OCI-LY3 (cell line): ENCODE measurements at regions not wholly inside any gene's neighbourhood (a gene's known extent, or its start where the extent isn't known, plus 50 kb on each side); places are given as distances from the start of the nearest gene placed in this dataset.

Source experiments
- H2AFZ ChIP-seq: fragments of 200-600, 300-600 bp; shearing (Covaris generic); 2 replicates; pipeline ENCODE4 v1.6.0; 2014; ENCODE audit warnings: antibody characterized with exemption, low read depth, low read length
- H3K27ac ChIP-seq: fragments of 200-600, 300-600 bp; sonication (generic); 2 replicates; pipeline ENCODE4 v1.5.1; 2014; ENCODE audit warnings: mild to moderate bottlenecking, low read length, moderate library complexity, mixed read lengths
- H3K27me3 ChIP-seq: fragments of 200-600, 300-600 bp; sonication (generic); 2 replicates; pipeline ENCODE4 v1.6.1; 2014; ENCODE audit warnings: low read depth, low read length, mixed read lengths
- H3K36me3 ChIP-seq: fragments of 200-600, 300-600 bp; sonication (generic); replicated peaks from 2 replicates; pipeline ENCODE3; 2014; ENCODE audit warnings: low read depth, low read length, mixed read lengths
- H3K4me1 ChIP-seq: fragments of 300-600, 200-600 bp; sonication (generic); 2 replicates; pipeline ENCODE4 v1.6.1; 2014; ENCODE audit warnings: low read length, mixed read lengths
- H3K4me2 ChIP-seq: fragments of 200-600, 300-600 bp; sonication (generic); 2 replicates; pipeline ENCODE4 v1.6.1; 2014; ENCODE audit warnings: low read length, mixed read lengths
- H3K4me3 ChIP-seq: fragments of 300-600, 200-600 bp; sonication (generic); 2 replicates; pipeline ENCODE4 v1.5.1; 2014; ENCODE audit warnings: antibody characterized with exemption, mild to moderate bottlenecking, low read length, moderate library complexity
- H3K79me2 ChIP-seq: fragments of 300-600, 200-600 bp; shearing (Covaris generic); 2 replicates; pipeline ENCODE4 v1.6.1; 2014; ENCODE audit warnings: mild to moderate bottlenecking, low read length, mixed read lengths
- H3K9ac ChIP-seq: fragments of 300-600, 200-600 bp; shearing (Covaris generic); 2 replicates; pipeline ENCODE4 v1.6.0; 2014; ENCODE audit warnings: mild to moderate bottlenecking, low read length, moderate library complexity
- H3K9me3 ChIP-seq: fragments of 200-600, 300-600 bp; shearing (Covaris generic); 2 replicates; pipeline ENCODE4 v1.6.1; 2014; ENCODE audit warnings: low read length, mixed read lengths; ENCODE audit not compliant: insufficient read depth
- H4K20me1 ChIP-seq: fragments of 200-600, 300-600 bp; sonication (generic); 2 replicates; pipeline ENCODE4 v1.6.1; 2016; ENCODE audit warnings: low read length, mixed read lengths; ENCODE audit not compliant: insufficient read depth
- CTCF ChIP-seq: fragments of 200-600, 300-600 bp; sonication (generic); IDR thresholded peaks from 2 replicates; pipeline ENCODE4 v1.5.1; 2014; ENCODE audit warnings: antibody characterized with exemption, low read length, low read depth
- EZH2phosphoT487 ChIP-seq: fragments of 200-600 bp; shearing (Covaris generic); IDR thresholded peaks from 2 replicates; pipeline ENCODE4 v1.6.1; 2018; ENCODE audit warnings: antibody characterized with exemption, mixed run types, low read depth

DNA sequence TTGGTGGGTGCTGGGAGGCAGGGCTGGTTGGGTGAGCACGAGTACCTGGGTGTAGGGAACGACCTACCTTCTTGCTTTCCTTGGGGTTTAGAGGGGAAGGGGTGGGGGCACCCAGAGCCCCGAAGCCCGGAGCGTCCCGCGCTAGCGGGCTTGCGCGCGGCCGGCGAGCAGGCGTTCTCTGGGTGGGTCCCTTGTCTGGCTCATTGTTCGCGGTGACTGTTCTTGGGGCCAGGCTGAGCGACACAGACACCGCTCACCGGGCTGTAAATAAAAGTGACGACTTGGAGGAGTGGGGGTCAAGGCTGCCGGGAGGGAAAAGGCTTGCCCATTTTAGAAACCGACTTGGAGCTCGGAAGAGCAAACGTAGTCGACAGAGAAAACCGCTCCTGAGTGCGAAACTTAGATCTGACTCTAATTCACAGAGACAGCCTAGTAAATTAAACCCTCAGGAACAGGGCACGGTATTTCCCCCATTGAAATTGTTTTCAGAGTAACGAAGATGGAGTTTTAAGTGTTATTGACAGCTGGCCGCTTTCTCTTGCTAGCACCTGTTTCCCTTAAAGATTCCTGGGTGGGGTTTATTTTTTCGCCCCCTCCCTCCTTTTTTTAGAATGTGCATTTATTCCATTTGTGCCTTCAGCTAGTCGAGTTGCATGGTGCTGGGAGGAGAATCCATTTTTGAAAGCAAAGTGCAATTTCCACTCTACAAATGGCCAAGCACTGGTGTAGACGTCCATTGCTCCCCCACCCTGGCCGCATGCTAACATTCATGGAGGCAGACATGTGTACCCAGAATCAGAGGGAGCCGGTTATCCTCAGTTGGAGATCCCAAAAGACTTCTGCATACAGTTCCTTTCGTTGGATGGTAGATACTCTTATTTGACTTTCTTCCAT lies 532.1 kb upstream of the SEMA6D start:
- Histone ChIP-seq H3K4me1 (no peaks in the 10 kb centered on the region), H3K9me3 (no peaks in the 10 kb centered on the region), H3K4me2 (no peak overlapping the region), H3K79me2 (no peaks in the 10 kb centered on the region), H3K9ac (no peak overlapping the region), H3K27ac (no peak overlapping the region), H3K4me3 (no peak overlapping the region), H2AFZ (no peak overlapping the region), H3K27me3 (no peaks in the 10 kb centered on the region), H4K20me1 (no peaks in the 10 kb centered on the region), H3K36me3 (no peaks in the 10 kb centered on the region)
- TF ChIP-seq CTCF, result no peak
- no peak for TF ChIP-seq EZH2phosphoT487

DNA sequence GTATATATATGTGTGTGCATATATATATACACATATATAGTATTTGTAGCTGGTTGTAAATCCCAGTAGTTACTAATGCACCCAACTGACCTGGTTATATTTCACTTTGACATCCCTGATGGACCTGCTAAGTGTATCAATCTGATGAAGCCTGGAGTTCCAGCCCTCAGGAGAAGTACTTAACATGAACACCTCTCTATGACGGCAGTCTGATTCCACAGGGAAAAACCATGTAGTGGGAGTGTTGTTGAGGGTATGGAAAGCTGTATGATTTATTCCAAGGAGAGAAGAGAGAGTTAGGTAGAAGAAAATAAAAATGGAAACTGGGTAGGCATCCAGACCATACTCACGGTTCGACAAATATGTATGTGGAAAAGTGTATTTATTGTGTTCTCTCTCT lies 531.2 kb upstream of the SEMA6D start:
- no peaks in the 10 kb centered on the region for H3K36me3 ChIP-seq
- no peak overlapping the region for H3K27ac ChIP-seq
- H3K9ac ChIP-seq, result no peak overlapping the region
- no peak overlapping the region for H3K4me2 ChIP-seq
- no peak overlapping the region for H3K4me3 ChIP-seq
- H3K9me3 ChIP-seq, result no peaks in the 10 kb centered on the region
- TF ChIP-seq EZH2phosphoT487, result no peak
- TF ChIP-seq CTCF, result no peak
- no peak overlapping the region for H2AFZ ChIP-seq
- no peaks in the 10 kb centered on the region for H3K4me1 ChIP-seq
- H3K27me3 ChIP-seq, result no peaks in the 10 kb centered on the region
- no peaks in the 10 kb centered on the region for H3K79me2 ChIP-seq
- H4K20me1 ChIP-seq, result no peaks in the 10 kb centered on the region

DNA sequence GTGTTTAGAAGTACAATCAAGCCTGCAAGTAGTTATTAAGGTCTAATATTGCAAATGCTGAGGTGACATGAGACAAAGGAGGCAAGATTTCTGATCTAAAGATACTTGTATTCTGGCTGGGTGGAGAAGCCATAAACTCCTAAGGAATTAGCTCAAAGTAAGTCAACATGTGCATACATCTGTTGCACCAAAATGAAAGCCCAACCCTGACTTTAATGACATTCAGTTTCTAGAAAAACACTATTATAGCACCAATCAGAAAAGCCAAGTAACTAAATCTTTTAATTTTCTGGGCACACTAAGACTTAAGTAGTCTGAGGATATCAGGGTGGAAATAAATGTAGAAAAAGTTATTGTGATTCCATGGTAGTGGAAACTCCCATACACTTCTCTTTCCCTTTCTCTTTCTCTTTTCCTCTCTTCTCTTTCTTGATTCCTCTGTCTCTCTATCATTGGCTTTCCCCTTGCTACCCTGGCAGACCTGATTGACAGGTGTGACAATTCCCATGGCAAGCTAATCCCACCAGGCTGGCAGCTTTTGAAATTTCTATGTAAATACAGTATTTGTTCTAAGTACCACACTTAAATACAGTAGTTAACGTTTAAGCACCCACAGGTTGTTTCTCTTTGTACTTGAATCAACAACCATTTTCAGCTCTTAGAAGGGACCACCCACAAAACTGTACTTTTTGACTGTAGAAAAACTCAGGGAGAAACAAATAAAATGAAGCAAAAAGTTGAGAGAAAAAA lies 528.4 kb upstream of the SEMA6D start:
- no peaks in the 10 kb centered on the region for H3K79me2 ChIP-seq
- H3K27me3 ChIP-seq, result no peaks in the 10 kb centered on the region
- H3K36me3 ChIP-seq, result no peaks in the 10 kb centered on the region
- H3K4me3 ChIP-seq, result no peak overlapping the region
- no peak overlapping the region for H2AFZ ChIP-seq
- no peak overlapping the region for H3K4me2 ChIP-seq
- H3K27ac ChIP-seq, result no peak overlapping the region
- H3K4me1 ChIP-seq, result no peaks in the 10 kb centered on the region
- H4K20me1 ChIP-seq, result no peaks in the 10 kb centered on the region
- no peak for TF ChIP-seq EZH2phosphoT487
- no peak for TF ChIP-seq CTCF
- H3K9ac ChIP-seq, result no peak overlapping the region
- H3K9me3 ChIP-seq, result no peaks in the 10 kb centered on the region

GRCh38 chr15:47194718-47195117 lies 522.6 kb upstream of the SEMA6D start:
- H3K27me3 ChIP-seq, result 0 out of 2 replicates have a peak, but pooled peaks cover 8% of the 10 kb centered on the region
- H3K27ac ChIP-seq, result no peak overlapping the region
- no peak overlapping the region for H3K4me3 ChIP-seq
- TF ChIP-seq CTCF, result peak; percentile 34
- no peak for TF ChIP-seq EZH2phosphoT487
- no peak overlapping the region for H3K9ac ChIP-seq
- H2AFZ ChIP-seq, result no peak overlapping the region
- no peak overlapping the region for H3K4me2 ChIP-seq
- no peaks in the 10 kb centered on the region for H3K79me2 ChIP-seq
- H3K4me1 ChIP-seq, result no peaks in the 10 kb centered on the region
- H4K20me1 ChIP-seq, result no peaks in the 10 kb centered on the region
- no peaks in the 10 kb centered on the region for H3K36me3 ChIP-seq
- no peaks in the 10 kb centered on the region for H3K9me3 ChIP-seq
